HG03175 (cell line): ENCODE measurements at regions not wholly inside any gene's neighbourhood (a gene's known extent, or its start where the extent isn't known, plus 50 kb on each side); places are given as distances from the start of the nearest gene placed in this dataset.

ENCODE experiments used
- ATAC-seq: cut with Tn5 transposase; IDR thresholded peaks from one replicate; pipeline ENCODE4 v1.9.1; 2021; ENCODE audit warnings: mild to moderate bottlenecking, moderate library complexity; ENCODE audit not compliant: unreplicated experiment

DNA sequence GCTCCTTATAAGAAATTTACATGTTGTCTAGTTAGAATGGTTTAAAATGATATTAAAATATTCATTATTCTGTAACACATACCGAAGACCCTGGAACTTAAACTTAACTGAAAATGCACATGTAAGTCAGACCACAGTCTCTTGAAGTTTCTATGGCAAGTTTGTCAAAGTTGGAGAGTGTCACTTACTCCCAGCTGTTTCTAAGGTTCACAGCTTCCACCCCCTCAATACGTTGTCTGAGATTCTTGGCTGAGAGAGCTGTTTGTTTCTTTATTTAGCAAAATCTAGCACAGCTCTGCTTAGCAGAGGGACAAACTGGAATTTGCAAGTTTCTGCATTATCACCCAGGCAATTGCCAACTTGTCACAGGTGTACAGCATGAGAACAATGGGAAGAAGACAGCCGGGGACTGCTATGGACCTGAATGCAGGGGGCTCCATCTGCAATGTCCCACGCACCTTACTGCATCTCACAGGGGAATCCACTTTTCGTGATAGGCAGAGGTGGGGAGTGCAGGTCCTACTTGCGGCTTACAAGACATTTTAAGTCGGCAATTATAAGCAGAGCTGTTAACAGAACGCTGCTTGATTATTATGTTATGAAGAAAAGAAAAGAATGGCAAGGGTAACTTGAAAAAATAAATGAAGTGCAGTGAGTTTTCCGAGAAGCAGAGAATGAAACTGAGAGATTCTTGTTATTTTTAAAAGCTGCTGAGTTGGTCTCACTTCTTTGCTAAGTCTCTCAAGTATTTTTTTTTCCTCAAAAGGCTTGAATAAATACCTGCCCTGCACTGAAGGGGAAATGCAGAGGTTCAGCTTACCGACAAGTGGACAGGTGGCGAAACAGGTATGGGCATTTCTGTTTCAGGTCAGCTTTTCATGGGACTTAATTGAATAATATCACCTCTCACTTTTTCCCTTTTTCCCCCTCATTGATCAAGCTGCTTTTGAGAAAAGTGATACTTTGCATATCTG lies 1072.1 kb upstream of the FANCL start:
- ATAC-seq, result no peak

DNA sequence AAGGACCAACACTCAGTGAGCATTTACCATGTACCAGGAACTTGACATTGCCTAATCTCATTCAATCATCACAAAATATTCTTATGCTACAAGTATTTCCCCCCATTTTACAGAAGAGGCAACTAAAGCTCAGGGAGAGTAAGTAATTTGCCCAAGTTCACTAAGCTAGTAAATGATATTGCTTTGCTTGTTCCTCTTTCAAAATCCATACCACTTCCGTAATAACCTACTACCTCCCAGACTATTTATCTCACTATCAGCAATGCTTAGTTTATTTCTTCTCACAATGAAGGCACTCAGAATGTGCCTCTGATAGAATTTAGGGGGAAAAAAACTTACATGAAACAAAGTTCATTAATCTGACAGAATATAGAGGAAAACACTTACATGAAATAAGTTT lies 1070.9 kb upstream of the FANCL start:
- ATAC-seq, result no peak

DNA sequence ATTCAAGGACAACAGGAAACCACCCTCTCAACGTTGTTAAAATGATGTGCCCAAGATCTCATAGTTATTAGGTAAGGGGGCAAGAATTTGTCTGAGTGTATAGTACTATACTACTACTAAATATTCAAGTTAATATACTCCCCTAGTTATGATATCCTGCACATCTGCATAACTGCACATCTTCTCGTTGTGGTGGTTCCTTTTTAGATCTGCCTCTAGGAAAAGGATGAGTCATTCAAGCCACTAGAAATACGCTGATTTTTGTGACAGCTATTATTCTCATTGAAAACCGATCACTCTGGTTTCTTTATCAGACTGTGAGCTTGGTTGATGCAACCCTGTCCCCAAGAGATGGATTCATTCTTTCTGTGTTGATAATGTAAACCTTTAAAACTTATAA lies 1067.0 kb upstream of the FANCL start:
- no peak for ATAC-seq

DNA sequence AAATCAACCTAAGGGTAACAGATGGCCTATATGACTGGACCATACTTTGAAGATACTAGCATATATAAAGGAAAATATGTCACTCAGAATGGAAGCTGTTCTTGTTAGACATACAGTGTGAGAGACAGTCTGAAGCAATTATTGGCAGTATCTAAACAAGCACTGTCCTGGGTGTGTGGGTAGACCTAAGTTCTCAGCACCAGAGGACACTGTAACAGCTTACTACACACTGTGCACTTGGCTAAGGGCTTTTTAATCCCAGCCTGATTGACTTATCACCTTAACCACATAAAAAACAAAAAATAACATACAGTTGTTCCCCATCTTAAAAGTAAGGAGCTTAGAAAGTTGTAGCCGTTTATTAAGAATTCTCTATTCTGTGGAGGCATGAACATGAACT lies 1066.1 kb upstream of the FANCL start:
- ATAC-seq, result no peak

DNA sequence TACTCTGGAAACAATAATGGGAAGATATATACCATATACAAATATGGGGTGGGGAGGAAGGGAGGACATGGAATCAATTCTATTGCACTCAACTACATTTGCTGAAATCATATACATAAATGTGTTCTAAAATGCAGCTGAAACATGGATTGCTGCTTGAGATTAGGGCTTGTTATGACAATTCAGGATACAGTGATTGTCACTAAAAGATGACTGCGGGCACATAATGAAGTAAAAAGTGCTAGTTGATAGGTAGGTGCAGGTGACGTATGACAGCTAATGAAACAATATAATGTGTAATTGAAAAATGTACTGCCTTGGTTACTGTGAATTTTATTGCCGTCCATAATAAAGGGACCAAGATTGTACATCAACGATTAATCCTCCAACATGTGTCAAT lies 1062.1 kb upstream of the FANCL start:
- no peak for ATAC-seq

DNA sequence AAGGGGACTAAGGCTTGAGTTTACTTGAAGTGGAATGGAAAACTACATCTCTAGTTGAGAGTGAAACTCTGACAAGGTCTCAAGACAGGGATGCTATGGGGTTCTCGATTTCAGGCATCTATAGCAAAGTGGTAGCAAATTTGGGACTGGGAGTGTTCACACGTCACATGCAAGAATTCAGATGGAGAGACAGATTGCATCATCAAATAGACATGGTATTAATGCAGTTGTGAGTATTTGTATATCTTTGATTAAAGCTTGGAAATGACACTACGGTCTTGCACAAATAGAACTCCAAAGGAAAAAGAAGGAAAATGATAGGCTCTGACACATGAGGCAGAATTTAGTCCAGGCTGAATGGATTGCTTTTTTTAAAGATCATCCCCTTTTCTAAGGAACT lies 1061.6 kb upstream of the FANCL start:
- ATAC-seq, result no peak

DNA sequence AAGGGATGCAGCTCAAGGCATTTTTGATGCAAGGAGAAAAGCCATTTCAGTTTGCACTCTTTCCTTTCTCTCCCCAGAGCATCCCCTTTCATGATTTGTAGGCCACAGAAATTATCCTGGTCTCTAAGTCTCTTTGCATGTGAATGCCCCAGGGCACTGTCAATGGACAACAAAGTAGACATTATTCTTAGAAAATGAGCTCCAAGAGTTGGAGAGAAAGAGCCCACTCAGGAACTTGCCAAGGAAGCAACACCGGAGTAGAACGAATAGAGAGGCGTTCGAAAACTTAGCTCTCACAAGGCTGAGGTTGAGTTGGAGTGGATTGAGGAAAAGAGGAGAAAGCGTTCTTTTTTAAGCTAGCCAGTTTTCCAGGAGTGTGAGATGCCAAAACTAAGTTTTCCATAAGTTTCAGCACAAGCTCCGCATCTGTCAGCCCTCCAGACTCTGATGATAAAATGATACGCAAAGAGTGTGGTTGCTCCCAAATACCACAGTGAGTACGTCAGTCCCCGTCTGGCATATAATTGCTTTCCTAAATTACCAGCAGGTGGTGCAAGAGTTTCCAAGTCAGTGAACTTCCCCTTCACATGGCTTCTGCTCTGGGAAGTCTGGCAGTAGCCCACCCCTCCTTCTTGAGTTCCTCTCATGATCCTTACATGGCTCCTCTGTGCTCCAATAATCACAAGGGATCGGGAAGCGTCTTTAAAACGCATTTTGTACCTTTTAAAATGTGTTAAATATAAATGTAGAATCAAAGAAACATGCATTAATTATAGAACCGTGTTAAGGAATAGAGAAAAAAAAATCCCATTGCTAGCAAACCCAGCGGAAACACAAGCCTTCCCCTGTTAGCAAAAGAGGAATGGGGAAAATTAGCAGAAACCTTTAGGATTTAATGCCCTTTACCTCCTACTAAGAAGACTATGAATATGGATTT lies 1060.6 kb upstream of the FANCL start:
- peak; percentile 58 for ATAC-seq

DNA sequence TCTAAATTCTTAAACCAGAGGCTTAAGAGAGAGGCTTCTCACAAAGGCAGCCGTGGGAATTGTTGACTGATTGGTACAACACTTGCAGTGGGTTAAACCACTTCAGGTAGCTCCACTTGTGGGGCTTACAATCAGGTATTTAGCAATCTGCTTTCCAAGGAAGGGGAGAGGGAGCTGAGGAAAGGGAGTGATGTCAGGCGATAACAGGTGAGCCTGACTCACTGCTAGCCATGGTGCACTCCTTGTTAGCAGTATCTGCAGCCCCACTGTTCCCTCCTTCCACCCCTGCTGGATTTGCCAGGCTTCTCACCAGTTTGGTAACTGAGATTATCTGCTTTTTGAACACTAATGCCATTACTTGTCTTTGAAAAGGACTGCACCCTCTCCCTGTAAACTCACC lies 1056.7 kb upstream of the FANCL start:
- ATAC-seq, result no peak

DNA sequence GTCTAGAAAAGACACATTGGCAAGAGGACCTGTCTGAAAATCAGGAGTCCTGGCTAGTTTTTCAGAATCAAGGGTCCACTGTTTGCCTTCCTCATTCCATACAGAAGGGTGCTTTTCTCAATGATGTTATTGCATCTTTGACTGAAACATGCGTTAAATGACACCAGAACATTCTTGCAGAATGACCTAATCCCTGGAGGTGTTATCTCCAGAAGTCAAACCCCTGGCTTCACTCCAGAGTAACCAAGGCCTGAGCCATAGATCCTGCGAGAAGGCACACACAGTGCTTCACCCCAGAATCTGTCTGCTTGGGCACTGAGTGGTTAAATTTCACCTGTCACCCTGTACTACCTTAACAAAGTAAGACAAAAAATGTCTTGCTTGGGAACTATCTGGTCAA lies 1055.2 kb upstream of the FANCL start:
- ATAC-seq, result no peak

DNA sequence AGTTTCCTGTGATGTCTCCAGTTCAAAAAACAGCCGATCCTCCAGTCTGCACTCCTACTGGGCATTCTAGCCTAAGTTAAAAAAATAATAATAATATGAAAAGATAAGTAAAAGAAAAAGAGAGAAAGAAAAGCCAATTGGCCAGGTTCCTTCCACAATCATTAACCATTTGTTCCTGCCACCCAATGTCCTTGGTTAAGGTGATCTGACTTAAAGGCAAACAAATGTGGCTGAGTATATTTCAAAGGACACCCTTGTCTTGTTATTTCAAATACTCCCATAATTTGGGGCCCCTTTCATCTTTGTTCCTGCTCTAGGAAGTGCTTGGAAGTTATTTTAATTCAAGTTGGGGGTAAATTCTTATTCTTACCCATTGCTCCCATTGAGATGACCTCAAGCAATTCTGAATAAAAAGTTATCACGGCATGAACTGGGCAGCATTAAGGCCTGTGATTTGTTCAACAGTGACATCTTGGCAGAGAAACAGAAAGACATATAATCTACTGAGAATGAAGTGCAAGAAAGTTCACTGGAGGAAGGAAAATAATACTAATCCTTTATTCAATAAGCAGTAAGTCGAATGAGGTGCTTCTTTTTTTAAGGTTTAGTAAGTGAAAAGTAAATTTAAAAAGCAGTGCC lies 1054.5 kb upstream of the FANCL start:
- no peak for ATAC-seq

DNA sequence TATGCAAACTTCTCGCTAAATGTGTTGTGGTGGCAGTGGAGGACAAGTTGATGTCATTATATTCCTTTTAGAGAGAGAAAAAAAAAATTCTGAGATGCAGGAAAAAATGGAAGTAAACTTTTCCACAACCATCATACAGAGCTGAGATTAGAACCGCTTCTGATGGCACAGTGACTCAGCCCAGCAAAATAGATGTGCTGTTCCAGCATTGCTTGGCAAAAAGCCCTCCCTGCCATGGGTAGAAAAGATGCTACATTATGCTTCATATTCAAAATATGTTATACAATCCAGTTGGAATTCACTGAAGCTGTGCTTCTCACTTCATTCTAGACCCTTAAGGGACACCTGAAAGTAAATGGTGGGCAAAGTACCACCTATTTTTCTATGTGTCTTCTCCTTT lies 1047.6 kb upstream of the FANCL start:
- ATAC-seq, result no peak

DNA sequence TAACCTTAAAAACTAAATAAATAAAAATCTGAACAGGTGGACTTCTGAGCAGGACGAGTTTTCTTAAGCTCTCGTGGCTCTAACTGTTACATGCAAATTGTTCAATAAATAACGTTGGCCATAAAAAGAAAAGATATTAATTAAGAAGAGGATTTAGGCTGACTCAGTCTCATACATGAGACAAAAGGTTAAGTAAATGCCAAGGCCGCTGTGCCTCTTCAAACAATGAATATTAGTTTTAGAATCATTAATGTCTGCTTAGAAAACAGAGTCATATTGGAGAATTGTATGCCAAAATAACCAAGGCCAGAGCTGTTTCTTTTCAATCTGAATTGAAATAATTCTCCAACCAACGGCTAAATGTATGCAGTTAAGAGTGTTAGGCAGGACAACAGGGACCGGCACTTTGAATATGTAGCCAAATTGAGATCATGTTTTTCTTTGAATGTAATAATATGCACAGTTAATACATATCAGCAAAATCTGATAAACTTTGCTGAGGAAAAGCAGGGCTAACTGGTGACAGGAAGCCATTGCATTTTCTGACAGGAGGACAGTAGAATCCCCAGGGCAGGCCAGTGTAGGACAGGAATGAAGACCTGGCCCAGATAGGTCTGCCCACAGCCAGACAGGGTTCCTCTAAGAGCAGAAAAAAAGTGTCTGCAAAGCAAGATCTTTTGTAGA lies 1041.4 kb upstream of the FANCL start:
- no peak for ATAC-seq

DNA sequence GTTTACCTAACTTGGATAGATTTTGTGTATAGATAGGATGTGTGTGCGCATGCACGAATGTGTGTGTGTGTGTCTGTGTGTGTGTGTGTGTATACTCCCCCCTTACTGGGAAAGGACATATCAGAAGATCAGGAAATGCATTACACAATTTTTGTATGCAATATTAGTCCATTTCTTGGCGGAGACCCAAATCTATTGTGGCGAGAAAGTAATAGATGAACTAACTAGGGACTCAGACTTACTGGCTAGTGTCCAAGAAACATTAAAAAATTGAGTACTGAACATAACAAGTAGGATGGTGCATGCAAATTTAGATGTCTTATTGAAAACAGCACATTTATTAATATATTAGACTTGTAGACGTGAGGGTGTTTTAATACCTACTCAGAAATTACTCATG lies 1036.5 kb upstream of the FANCL start:
- ATAC-seq, result no peak

DNA sequence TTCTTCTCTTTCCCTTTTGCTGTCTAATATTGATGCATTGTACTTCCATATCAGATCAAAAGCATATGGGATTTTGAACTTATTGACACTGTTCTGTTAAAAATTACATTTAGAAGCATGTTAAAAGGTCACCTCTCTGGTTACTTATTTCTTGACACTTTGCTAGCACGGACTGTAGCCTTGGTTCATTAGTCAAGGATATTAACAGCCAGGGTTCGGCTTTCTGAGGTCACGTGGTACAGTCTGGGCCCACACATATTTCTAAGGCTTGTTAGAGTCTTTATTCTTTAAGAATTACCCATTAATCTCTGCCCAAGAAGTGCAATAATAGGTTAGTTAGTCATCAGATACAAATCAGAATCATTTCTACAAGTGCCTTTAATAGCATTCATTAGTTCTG lies 1035.8 kb upstream of the FANCL start:
- ATAC-seq, result peak; percentile 53

DNA sequence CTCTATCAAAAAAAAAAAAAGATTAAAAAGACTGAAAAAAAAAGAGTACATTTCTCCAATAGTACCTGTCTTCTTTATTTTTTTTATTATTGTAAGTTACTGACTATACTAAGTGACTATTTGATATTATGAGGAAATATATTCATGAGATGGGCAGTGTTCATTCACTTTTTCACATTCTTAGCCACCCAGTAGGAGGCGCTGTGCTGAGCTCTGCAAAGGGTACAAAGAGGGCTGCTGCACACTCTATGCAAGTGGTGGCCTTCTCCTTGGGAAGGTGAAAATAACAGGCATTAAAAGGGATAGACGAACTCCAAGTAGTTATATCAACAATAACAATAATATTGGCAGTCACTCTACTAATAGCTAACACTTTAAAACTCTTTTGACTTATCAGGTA lies 1034.9 kb upstream of the FANCL start:
- ATAC-seq, result no peak

DNA sequence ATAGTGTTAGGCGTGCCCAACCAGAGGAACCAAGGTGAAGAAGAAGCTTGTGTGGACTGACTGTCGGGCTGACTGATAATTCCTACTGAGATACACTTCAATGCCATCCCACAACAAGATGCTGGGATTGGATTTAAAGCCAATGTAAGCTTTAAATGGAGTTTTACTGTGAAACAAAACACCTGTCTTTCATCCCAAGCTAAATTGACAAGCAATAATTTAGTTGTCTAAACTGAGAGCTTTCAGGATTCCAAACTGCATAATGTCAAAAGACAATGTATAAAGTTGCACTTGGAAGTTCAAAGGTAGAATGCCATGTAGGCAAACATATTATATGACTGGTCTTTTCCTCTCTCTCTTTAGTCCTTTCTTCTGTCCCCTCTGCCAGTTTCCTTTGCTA lies 1025.3 kb upstream of the FANCL start:
- no peak for ATAC-seq

DNA sequence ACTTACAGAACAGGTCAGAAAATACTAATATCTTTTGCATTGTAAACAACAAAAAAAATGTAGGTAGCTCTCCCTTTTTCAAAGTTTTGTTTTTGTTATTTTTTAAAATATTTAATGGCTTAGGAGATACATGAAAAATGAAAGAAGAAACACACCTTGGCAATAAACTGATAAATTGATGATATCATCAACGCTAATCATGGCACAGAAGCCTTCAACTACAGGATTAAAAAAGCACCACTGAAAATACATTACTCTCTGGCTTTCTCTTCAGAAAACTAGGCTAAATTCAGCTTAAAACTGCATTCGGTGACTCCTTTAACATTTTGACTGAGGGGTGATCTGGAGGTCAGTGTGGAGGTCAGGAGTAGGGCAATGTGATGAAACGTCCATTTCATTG lies 1018.8 kb upstream of the FANCL start:
- ATAC-seq, result no peak

DNA sequence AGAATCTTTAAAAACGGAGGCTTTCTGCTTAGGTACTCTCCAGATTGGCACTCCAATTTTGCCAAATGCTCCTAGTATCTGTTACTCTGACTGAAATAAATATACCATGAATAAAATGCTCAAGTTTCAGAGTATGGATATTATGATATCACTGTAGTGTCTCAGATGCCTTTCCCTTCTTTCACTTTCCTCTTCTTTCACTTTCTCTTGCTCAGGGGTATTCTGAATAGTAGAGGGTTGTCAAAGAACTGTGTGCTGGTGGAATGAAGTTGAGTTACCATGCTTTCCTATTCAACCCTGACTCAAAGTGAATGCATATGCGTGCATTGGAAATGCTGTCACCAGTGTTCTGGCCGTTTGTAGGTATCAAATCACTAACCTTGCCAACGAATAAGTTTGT lies 1015.2 kb upstream of the FANCL start:
- no peak for ATAC-seq

DNA sequence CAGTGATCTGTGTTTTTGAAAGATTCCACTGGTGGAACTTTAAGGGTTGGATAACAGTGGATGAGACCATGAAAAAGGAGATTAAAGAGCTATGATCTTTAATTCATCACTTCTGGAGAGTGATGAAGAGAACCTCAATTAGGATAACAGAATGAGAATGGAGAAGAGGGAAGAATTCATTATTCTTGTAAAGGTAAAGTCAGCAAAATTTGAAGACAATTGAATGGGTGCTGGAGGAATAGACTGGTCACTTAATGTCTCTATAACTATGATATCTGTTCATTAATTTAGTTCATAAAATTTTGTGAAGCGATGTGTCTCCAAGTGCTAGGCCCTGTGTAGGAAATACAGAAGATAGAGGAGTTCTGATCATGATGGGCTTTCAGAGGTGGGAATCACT lies 1013.2 kb upstream of the FANCL start:
- no peak for ATAC-seq

DNA sequence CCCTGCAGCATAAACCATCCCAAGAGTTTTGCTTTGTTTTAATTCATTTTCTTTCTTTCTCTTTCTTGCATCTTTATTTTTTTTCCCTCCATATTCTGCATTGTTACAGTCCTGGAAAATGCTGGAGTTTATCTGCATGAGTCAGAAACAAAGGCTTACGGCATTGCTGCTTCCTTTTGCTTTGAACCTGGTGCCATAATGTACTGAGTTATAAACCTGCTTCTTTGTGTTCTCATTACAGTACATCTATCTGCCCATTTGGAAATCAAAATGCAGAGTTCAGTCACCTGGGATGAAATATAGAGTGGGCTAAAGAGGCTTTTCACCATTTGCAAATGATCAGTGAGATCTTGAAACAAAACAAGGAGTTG lies 1009.2 kb upstream of the FANCL start:
- ATAC-seq, result no peak
